NCI-H526 treated with DMSO at 0.1 percent for 48 hours (cell line): ENCODE measurements at regions not wholly inside any gene's neighbourhood (a gene's known extent, or its start where the extent isn't known, plus 50 kb on each side); places are given as distances from the start of the nearest gene placed in this dataset.
A peak's percentile ranks its signal among the peaks of the same experiment; 100 is the strongest.

ENCODE experiments used
- DNase-seq: peaks from one replicate; lab custom pipeline; 2025; lab: John Stamatoyannopoulos, UW

DNA sequence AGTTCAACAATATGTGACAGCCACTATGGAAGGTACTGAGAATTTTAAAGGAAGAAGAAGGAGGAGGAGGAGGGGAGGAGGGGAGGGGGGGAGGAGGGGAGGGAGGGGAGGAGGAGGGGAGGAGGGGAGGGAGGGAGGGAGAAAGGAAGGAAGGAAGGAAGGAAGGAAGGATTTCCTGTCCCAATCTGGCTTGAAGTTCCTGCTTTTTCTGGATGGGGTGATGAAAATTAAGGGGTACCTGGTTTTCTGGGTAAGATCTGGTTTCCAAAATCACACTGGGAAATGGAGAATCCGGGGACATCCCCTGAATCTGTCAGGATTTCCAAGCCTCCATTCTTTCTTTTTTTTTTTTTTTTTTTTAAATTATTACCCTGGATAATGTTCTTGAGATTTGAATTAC lies 271.8 kb downstream of the MTX2 start:
- DNase-seq: no peak

GRCh38 chr2:176542476-176542875 lies 273.2 kb downstream of the MTX2 start:
- DNase-seq: no peak

- no peak for DNase-seq
Measured at GRCh38 chr2:176544557-176544956, 275.3 kb downstream of the MTX2 start.

- DNase-seq: no peak
Measured at GRCh38 chr2:176544991-176545956, 276.0 kb downstream of the MTX2 start.

DNA sequence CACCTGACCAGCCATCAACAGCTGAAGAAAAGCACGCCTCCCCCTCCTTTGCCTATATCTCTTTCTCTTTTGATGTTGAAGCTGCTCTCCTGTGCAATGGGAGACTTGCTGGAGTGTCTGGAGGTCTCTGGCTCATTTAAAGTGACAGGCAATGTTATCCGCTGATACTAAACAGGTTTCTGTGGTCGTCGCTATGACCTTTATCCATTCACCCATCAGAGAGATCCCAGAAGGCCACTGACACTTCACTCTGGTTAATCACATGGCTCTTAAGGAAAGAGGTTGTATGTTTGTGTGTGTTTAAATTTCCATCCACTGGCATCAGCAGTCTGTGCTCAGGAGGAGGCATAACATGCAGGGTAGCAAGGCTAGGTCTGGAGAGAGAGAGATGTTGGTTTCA lies 277.3 kb downstream of the MTX2 start:
- DNase-seq: no peak

GRCh38 chr2:176552501-176553135 lies 283.4 kb downstream of the MTX2 start:
- DNase-seq: no peak

- DNase-seq: peak; percentile 20
Measured at GRCh38 chr2:176553685-176554100, 284.5 kb downstream of the MTX2 start.

DNA sequence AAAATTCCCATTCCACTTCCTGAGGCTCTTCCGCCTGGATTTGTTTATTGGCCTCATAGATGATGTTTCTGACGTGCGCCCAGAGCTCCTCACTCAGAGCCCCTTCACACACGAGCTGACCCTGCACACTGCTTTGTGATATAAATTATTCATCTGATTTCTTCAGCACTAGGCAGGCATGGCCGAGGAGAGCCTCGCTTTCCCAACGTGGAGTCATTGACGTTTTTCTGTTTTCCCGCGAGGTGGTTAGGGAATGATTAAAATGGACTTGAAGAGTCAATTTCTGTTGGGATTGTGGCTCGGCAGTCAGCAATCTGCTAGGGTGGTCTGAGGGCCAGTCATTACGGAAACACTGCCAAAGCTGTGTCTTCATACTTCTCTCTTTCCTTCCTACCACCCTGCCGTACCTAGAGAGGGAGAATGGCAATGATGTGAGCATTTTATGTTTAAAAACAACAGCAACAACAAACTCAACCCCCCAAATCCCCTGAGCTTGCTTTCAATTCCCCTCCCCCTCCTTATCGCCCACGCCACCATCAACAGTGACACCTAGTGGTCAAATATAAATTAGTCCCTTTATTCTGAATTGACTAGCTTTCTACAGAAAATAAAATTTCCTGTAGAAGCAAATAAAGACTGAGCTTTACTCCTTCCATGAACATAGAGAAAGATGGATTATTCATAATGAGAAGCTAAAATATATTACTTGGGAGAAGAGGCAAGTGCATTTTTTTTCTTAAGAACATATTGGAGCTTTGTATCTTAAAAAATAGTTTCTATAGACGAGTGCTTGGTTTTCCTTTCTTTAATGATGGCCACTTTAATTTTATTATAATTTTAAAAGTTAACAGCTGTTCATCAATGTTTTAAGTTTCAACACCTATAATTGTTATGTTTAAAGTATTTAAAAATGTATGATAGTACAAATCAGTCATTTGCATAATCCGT lies 285.1 kb downstream of the MTX2 start:
- DNase-seq: peak; percentile 64

GRCh38 chr2:176555112-176555511 lies 285.9 kb downstream of the MTX2 start:
- DNase-seq: no peak

DNA sequence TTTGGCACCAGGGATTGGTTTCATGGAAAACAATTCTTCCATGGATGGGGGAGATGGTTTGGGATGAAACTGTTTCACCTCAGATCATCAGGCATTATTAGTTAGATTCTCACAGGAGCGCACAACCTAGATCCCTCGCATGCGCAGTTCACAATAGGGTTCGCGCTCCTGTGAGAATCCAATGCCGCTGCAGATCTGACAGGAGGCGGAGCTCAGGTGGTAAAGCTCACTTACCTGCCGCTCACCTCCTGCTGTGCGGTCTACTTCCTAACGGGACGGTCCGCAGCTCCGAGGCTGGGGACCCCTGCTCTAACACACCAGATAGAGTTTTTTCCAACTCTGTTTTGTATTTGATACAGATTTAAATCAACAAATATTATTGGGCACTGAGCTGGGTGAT lies 286.5 kb downstream of the MTX2 start:
- DNase-seq: no peak

DNA sequence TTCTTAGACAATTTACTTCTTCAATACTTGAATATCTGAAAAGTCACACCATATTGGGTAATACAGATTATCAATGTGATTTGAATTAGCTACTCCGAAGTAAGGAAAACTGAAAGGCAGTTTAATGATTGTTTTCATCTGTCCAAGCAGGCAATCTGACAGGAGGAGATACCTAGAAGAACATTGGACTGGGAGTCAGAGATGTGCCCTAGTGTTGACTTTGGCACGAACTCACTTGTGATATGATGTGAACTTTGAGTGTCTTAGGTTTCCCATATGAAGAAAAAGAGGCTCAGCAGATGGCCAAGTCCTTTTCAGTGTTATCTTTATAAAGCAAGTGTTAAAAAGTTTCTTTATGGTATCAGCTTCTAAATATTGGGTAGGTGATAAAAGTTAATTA lies 287.1 kb downstream of the MTX2 start:
- no peak for DNase-seq

DNA sequence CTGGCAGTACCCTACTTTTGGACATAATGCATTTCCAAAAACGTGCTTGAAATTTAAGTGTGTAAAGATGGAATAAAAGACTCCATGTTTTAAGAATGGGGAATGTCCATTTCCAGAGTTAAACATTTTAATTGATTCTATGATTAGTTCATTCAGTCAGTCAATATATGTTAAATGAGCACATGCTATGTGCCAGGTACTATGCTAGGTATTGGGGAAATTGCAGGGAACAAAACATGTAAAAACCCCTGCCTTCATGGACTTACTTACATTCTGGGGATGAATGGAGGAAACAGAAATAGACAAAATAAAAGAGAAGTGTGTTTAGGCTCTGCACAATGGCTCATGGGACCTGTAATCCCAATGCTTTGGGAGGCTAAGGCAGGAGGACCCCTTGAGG lies 288.6 kb downstream of the MTX2 start:
- DNase-seq: no peak

DNA sequence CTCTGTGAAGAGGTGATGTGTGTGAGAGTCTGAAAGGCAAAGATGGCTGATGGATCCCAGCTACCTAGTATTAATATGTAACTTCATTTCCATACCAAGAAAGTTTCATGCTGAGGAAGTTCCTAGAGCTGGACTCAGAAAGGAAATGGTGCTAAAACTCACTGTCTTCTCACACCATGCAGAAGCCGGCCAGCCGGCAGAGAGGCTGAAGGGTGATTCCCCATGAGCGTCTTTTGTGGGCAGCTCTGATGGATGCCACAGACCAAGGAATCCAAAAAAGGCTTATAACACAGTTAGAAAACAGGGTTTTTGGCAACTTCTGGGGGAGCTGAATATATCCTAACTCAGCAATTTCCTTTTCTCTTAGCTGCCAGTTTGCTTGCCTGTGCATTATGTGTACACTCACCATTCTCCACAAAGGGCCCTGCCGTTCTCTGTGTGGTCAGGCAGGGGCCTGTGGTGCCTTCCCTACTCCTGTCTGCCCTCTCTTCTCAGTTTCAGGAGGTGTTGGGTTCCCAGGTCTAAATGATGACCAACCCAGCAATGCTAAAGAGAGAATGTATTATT lies 289.4 kb downstream of the MTX2 start:
- DNase-seq: no peak

DNA sequence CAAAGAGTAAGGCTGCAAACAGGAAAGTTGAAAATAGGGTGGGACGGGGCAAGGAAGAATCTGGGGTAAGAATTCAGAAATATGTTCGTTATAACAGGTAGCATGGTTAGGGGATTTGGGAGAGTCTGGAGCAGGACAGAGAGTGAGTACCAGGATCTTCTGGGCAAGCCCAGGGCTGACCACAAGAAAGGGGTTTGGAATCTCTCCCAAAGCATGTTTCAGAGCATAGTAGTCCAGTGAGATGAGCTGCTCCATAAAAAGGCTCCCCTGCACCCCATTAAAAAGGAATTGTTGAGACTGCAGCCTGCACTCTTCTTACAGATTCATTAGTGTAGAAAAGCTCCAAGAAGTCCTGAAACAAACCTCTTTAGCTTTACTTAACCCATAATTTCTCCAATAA lies 291.1 kb downstream of the MTX2 start:
- no peak for DNase-seq

DNA sequence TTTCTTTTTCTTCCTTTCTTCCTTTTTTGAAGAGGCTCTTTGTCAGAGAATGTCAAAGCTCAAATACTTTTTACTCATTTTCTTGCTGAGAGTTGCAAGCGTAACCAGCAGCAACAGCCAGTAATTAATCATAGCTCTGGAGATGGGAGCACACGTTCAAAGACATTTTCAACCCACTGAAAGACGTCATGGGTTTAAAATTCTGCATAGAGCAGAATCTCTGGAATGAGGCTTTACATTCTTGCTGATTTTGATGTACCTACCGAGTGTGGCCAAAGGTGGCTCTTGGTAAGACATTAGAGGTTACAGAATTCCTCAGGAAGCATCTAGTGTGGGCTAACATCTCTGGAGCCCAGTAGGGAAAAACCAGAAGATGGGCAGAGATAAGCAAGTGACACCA lies 292.5 kb downstream of the MTX2 start:
- no peak for DNase-seq

DNA sequence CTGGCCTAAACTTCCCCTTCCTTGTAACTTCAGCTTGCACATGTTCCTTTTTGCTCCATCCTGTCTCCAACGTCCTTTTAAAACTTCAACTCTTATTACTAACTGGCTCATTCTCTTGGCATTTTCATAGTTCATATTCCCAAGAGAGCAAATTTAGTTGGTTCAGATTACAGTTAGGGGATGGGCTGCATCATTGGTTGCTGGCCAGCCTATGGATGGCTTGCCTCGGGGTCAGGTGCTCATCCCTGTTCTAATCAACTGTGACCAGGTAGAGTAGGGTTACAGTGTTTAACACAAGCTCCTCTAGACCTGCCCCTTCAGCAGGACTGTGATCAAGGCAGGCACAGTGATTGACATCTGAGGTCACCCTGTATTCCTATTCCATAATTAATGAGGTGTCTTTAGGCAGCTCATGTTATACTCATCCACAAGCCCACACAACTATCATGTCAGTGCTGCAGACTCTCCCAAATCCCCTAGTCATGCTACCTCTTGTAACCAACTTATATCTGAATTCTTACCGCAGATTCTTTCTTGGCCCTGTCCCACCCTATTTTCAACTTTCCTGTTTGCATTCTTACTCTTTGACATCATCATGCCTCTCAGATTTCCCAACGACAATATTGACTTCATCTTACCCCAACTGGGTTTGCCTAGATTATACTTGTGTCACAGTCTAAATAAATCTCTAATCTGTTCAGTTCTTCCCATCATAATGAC lies 293.3 kb downstream of the MTX2 start:
- no peak for DNase-seq

GRCh38 chr2:176565641-176566323 lies 296.5 kb downstream of the MTX2 start:
- DNase-seq: peak; percentile 34

GRCh38 chr2:176566496-176566895 lies 297.3 kb downstream of the MTX2 start:
- no peak for DNase-seq

GRCh38 chr2:176566961-176567360 lies 297.7 kb downstream of the MTX2 start:
- DNase-seq: no peak

- no peak for DNase-seq
Measured at GRCh38 chr2:176567361-176567760, 298.1 kb downstream of the MTX2 start.

- no peak for DNase-seq
Measured at GRCh38 chr2:176569574-176569973, 300.3 kb downstream of the MTX2 start.
